Stimulated activated memory B cell treated with anti-CD40 and anti-IgM and Interleukin-4, amounts not matched to agents 10 μg/mL and 1 μg/mL and 100 μg/mL, for 72 hours (primary cell): ENCODE measurements at regions not wholly inside any gene's neighbourhood (a gene's known extent, or its start where the extent isn't known, plus 50 kb on each side); places are given as distances from the start of the nearest gene placed in this dataset.

Experiments
- ATAC-seq: fragments of 150-1000 bp; cut with Tn5 transposase; 2 replicates; pipeline ENCODE4 v1.10.0; 2021
- H3K27ac Mint-ChIP-seq: one replicate; pipeline ENCODE4 v1.8.0; 2022; ENCODE audit warnings: mild to moderate bottlenecking, mixed read lengths
- H3K27me3 Mint-ChIP-seq: one replicate; pipeline ENCODE4 v1.8.0; 2022; ENCODE audit warnings: mixed read lengths
- H3K36me3 Mint-ChIP-seq: one replicate; pipeline ENCODE4 v1.8.0; 2022; ENCODE audit warnings: mixed read lengths
- H3K4me1 Mint-ChIP-seq: one replicate; pipeline ENCODE4 v1.8.0; 2022; ENCODE audit warnings: mixed read lengths
- H3K4me3 Mint-ChIP-seq: one replicate; pipeline ENCODE4 v1.8.0; 2022; ENCODE audit warnings: mild to moderate bottlenecking, moderate library complexity, mixed read lengths
- H3K9me3 Mint-ChIP-seq: one replicate; pipeline ENCODE4 v1.8.0; 2022; ENCODE audit warnings: mixed read lengths

DNA sequence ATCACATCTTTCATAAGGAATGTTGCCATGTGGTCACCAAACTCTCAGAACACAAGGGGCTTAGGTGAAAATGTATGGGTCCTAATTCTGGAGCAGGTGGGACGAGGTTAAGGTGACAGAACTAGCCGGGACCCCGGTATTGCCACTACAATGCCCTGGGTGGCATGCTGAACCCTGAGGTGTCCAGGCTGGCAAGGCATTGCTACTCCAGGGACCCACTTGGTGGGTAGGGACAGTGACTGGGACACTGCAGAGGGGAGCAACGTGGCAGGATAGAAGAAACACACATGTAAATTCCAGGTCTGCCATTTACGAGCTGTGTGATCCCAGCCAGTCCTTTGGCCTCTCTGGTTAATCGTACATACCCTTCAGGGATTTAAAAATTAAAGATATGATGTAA is 206.9 kb upstream of the MVB12B start:
- peaks cover 55% of the 10 kb centered on the region for H3K27me3 Mint-ChIP-seq

DNA sequence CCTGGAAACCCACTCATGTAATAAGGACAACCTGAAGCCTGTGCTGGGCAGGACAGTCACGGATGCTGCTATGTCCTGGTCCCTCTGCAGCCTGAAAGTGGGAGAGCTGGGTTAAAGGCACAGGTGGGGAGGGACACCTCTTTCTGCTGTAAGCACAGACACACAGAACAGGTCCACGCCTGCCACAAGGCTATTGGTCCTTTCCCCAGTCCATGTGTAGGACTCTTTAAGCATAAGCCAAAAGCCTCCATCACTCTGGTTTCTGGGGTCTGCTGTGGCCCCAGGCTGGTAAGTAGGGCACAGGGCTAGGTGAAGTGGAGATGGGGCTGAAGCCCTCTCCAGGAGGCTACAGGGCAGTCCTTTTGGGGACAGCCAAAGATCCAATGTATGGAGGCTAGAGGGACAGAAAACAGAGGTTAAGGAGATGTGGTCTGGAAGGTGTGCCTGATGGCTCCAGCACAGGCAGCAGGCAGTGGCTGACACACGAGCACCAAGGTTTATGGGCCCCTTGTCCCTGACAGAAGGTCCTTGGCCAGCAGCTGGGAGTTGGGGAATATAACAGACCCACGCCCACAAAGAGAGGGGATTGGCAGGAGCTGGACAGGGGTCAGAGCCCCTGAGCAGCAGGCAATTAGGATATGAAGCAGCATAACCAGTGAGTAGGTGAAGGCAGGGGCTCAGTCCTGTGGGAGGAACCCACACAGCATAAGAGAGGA is 203.6 kb upstream of the MVB12B start:
- Mint-ChIP-seq H3K27ac (no peak overlapping the region), H3K4me1 (no peaks in the 10 kb centered on the region), H3K27me3 (peaks cover 63% of the 10 kb centered on the region), H3K4me3 (no peak overlapping the region), H3K9me3 (peaks cover 7% of the 10 kb centered on the region), H3K36me3 (no peaks in the 10 kb centered on the region)
- no peak for ATAC-seq

More for the DNA sequence above, 206.9 kb upstream of the MVB12B start:
- Mint-ChIP-seq H3K4me3 (no peak overlapping the region), H3K4me1 (no peaks in the 10 kb centered on the region), H3K27ac (no peak overlapping the region), H3K36me3 (no peaks in the 10 kb centered on the region), H3K9me3 (peaks cover 3% of the 10 kb centered on the region)
- no peak for ATAC-seq

DNA sequence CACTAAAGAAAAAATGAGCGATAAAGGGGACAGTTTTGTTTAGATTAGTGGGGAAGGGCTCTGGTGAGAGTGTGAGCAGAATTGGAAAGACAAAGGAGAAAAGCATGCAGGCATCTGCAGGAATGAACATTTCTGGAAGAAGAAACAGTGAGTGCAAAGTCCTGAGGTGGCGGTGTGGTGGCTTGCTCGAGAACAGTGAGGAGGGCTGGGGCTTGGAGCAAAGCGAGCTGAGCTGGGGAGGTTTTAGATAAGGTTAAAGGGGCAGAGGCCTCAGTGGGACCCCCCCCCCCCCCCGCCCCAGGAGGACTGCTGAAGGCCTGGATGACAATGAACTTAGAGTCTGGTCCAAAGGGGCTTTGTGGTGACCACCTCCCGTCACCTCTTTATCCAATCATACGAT is 202.7 kb upstream of the MVB12B start:
- ATAC-seq, result no peak
- Mint-ChIP-seq H3K27me3 (peaks cover 72% of the 10 kb centered on the region), H3K9me3 (peaks cover 9% of the 10 kb centered on the region), H3K4me1 (no peaks in the 10 kb centered on the region), H3K4me3 (no peak overlapping the region), H3K36me3 (no peaks in the 10 kb centered on the region), H3K27ac (no peak overlapping the region)

DNA sequence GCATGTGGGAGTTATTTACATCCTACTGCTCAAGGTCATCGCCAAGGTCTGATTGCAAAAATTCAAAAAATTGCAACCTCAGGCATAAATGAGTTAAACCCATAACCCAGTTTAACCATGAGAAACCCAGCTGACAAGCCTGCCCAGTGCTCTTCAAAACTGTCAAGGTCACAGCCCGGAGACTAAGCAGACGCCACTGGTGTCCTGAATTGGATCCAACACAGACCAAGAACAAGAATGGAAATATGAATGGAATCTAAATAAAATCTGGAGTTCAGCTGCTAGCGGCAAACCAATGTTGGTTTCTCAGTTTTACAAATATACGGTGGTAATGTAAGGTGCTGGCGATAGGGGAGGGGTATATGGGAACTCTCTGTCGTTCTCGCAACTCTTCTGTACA is 201.5 kb upstream of the MVB12B start:
- H3K27ac Mint-ChIP-seq, result no peak overlapping the region
- peaks cover 9% of the 10 kb centered on the region for H3K9me3 Mint-ChIP-seq
- ATAC-seq, result no peak
- no peak overlapping the region for H3K4me3 Mint-ChIP-seq
- H3K36me3 Mint-ChIP-seq, result no peaks in the 10 kb centered on the region
- peaks cover 78% of the 10 kb centered on the region for H3K27me3 Mint-ChIP-seq
- H3K4me1 Mint-ChIP-seq, result no peaks in the 10 kb centered on the region

DNA sequence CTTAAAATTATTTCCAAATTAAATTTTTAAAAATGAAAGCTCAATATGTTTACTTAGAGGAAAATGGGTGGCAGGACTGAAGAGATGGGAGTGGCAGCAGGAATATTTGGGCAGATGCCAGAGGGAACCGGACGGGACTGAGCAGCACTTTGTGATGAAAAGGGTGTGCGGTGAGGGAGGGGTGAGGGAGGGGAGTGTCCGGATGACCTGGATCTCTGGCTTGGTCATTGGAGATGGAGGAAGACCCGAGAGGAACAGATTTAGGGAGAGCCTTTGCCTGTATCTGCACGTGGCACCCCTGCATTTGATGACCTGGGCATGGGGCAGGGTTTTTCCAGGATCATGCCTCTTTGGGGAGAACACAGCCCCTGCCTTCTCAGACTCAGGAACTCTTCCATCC is 201.1 kb upstream of the MVB12B start:
- H3K27me3 Mint-ChIP-seq, result peaks cover 78% of the 10 kb centered on the region
- H3K27ac Mint-ChIP-seq, result no peak overlapping the region
- H3K4me1 Mint-ChIP-seq, result no peaks in the 10 kb centered on the region
- H3K36me3 Mint-ChIP-seq, result no peaks in the 10 kb centered on the region
- H3K9me3 Mint-ChIP-seq, result peaks cover 9% of the 10 kb centered on the region
- ATAC-seq, result no peak
- no peak overlapping the region for H3K4me3 Mint-ChIP-seq

DNA sequence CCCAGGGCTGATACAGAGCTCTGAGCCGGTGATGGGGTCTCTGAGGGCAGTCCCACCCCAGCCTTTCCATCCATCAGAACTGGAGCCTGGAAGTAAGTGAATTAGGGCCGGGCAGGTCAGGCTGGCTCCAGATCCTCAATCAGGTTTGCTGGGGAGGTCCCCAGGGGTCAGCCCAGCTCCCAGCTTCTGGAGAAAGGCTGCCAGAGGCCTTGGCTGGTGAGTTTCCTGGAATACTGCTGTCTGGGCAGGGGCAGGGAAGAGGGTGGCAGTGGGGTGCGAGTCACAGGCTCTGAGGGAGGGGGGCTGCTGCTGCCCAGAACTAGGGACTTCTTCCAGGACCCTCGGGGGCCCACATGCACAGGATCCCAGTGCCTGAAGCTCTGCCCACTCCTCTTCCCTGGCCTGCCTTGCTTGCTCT is 200.6 kb upstream of the MVB12B start:
- Mint-ChIP-seq H3K36me3 (no peaks in the 10 kb centered on the region), H3K27ac (no peak overlapping the region), H3K9me3 (peaks cover 9% of the 10 kb centered on the region), H3K4me3 (no peak overlapping the region), H3K4me1 (no peaks in the 10 kb centered on the region), H3K27me3 (peaks cover 79% of the 10 kb centered on the region)
- no peak for ATAC-seq

DNA sequence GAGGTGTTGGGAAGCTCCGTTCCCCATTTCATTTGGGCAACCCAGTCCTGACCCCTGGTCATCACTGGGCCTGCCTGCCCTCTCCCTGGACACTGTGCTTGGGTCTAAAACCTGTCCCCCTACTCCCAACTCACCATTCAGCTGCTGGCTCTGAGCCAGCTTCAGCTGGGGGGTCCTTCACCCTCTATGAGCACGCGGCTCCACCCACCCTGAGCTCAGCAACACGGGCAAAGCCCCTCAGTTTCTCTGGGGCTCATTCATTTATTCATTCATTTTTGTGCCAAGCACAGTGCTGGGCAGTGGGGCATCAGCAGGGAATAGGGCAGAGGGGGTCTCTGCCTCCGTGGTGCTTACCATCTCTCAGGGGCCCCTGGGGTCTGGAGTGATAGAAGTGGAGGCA is 199.8 kb upstream of the MVB12B start:
- Mint-ChIP-seq H3K27ac (no peak overlapping the region), H3K36me3 (no peaks in the 10 kb centered on the region), H3K4me3 (no peak overlapping the region), H3K27me3 (peaks cover 87% of the 10 kb centered on the region), H3K9me3 (peaks cover 9% of the 10 kb centered on the region), H3K4me1 (no peaks in the 10 kb centered on the region)
- ATAC-seq, result no peak

DNA sequence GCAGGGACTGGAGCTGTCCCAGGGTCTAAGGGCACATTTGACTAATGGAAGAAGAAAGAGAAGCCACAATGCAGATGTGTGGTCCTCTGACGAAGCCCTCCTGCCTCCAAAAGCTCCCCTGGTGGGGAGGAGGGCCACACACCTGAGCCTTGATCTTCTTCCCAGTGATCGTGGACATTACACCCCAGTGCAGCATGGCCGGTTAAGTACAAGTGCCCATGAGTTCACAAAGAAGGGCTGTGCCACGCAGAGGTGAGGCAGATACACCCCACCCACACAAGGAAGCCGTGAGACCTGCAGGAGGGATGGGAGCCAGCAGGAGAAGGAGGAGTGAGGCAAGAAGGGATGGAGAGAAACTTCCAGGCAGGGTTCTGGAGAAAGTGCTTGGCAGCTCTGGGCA is 199.0 kb upstream of the MVB12B start:
- Mint-ChIP-seq H3K36me3 (no peaks in the 10 kb centered on the region), H3K27ac (no peak overlapping the region), H3K27me3 (peaks cover 90% of the 10 kb centered on the region), H3K4me3 (no peak overlapping the region), H3K9me3 (peaks cover 10% of the 10 kb centered on the region), H3K4me1 (no peaks in the 10 kb centered on the region)
- ATAC-seq, result no peak

DNA sequence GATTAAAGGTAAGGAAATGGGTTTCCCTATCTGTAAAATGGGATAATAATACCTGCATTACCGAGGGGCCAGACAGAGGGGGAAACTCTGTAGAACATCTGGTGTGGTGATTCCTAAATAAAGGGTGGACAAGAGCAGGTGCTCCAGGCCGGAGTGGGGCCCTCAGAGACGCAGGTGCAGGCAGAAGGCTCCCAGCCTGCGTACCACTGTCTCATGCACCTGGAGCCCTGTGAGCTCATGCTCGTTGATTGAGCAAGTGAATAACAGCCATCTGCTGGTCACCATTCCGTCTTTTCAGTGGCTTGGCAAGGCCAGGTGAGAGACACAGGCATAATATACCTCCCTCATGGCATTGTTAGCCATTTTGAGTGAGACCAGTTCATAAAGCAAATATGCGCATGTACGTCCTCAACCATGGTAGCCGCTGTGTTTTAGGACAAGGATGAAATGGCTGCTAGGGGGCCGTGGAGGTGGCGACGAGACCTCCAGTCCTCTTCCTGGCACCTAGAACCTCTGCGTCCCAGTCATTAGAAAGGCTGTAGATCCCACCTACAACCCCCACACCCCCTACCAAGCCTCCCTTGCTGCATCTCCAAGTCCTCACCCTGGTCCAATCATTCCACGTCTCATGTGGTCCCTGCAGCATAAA is 198.0 kb upstream of the MVB12B start:
- Mint-ChIP-seq H3K4me1 (no peaks in the 10 kb centered on the region), H3K27me3 (peaks cover 90% of the 10 kb centered on the region), H3K4me3 (no peak overlapping the region), H3K27ac (no peak overlapping the region), H3K9me3 (peaks cover 17% of the 10 kb centered on the region), H3K36me3 (no peaks in the 10 kb centered on the region)
- no peak for ATAC-seq

DNA sequence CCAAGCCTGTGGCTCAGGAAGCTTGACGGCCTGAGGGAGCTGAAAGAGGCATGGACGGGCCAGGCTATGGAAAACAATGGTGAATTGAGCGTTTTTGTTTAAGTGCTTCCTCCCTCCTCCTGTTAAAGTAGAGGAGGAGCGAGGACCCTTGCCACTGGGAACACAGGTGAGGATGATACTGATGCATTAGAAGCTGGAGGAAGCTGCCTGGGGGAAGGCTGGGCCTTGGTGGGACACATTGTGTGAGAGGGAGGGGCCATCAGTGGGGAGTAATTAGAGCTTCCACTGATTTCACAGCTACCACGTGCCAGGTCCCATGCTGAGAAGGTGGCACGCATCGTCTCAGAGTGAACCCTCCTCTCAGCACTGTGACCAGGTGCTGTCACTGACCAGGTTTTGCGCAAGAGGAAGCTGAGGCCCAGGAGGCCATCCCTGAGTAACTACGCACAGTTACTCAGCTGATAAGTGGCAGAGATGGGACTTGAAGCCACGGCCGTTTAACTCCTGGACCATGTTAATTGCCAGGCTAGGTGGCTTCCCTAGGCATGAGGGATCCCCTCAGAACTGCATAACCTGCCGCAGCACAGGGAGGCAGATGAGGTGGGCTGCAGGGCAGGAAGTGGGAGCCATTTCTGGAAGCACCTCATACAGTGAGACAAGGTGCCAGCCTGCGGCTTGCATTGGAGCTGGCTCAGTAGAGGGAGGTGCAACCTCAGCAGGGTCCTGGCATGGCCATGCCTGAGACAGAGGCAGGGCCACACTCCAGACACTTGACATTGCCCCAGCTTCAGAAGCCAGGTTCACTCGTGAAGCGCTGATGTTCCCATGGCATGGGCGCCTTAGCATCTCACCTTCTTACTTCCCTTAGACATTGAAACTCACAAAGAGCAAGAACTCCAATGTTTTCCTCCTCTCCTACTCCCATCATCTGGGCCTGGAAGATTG is 195.3 kb upstream of the MVB12B start:
- no peaks in the 10 kb centered on the region for H3K36me3 Mint-ChIP-seq
- peaks cover 21% of the 10 kb centered on the region for H3K9me3 Mint-ChIP-seq
- peaks cover 89% of the 10 kb centered on the region for H3K27me3 Mint-ChIP-seq
- H3K4me1 Mint-ChIP-seq, result no peaks in the 10 kb centered on the region
- ATAC-seq, result no peak
- no peak overlapping the region for H3K4me3 Mint-ChIP-seq
- H3K27ac Mint-ChIP-seq, result no peak overlapping the region

DNA sequence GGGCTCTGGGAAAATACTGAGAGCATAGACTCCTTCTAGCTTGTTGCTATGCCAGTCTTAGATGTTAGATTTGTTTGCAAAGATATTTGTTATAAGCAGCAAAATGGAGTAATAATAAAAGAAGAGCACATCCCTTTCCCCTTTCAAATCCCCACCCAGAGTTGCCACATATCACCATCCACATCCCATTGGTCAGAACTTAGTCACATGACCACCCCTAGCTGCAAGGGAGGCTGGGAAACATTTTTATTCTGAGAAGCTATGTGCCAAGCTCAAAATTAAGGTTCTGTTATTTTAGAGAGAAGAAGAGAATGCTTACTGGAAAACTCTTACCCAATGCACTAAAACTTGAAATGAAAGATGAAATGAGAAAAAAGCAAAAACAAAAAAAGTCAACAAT is 193.9 kb upstream of the MVB12B start:
- no peak overlapping the region for H3K4me3 Mint-ChIP-seq
- no peak for ATAC-seq
- H3K27ac Mint-ChIP-seq, result no peak overlapping the region
- H3K27me3 Mint-ChIP-seq, result peaks cover 75% of the 10 kb centered on the region
- H3K4me1 Mint-ChIP-seq, result no peaks in the 10 kb centered on the region
- peaks cover 2% of the 10 kb centered on the region for H3K36me3 Mint-ChIP-seq
- H3K9me3 Mint-ChIP-seq, result peaks cover 22% of the 10 kb centered on the region

DNA sequence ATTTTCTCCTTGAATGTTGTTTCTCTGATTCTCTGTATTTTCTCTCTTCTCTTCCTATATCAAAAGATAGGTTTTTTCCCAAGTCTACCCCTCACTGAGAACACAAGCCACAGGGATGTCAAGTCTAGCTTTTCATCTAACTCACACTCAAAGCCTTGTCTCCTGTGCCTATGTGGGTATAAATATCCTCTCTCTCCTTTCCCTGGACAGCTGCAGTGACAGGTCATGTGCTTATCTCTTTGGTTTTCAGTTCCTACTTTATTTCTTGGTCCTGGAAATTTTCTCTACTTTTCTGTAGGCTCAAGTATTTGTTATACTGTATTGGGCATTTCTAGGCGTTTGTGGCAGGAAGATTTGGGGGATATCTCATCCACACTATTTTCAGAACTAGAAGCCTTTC is 182.4 kb upstream of the MVB12B start:
- no peak for ATAC-seq

DNA sequence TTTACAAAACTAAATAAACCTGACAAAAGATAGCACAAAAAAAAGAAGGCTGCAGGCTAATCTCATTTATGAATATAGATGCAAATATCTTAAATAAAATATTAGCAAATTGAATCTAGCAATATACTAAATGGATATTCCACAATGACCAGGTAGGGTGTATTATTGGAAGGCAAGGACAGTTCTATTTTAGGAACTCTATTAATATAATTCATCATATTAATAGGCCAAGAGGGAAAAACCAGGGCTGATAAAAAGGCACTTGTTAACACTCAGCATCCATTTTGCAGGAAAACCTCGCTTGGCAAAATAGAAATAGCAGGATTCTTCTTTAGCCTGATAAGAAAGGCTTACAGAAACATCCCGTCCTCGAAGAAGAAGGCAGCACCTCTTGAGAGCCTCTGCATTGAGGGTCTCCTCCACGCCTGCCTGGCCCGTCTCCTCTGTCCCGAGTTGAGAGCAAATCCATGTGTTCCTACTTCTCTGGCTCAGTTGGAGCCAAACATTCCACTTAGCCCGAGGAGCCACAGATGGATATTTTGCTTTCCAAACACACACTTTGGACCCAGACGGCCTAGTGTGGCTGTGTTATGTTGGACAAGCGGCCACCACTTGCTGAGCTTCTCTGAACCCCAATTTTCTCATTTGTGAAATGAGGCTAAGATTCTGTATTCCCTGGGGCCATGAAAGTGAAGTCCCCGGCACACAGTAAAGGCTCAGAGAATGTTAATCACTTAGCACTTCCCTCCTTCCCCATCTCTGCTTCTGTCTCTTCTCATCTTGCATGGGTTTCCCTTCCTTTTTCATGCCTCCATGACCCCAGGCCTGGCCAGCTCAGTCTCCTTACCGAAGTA is 181.8 kb upstream of the MVB12B start:
- H3K36me3 Mint-ChIP-seq, result peaks cover 3% of the 10 kb centered on the region
- ATAC-seq, result no peak
- peaks cover 5% of the 10 kb centered on the region for H3K9me3 Mint-ChIP-seq
- peaks cover 24% of the 10 kb centered on the region for H3K4me1 Mint-ChIP-seq
- H3K27ac Mint-ChIP-seq, result no peak overlapping the region
- no peak overlapping the region for H3K4me3 Mint-ChIP-seq
- peaks cover 56% of the 10 kb centered on the region for H3K27me3 Mint-ChIP-seq

More for the DNA sequence above, 182.4 kb upstream of the MVB12B start:
- H3K27ac Mint-ChIP-seq, result no peak overlapping the region
- peaks cover 6% of the 10 kb centered on the region for H3K36me3 Mint-ChIP-seq
- H3K9me3 Mint-ChIP-seq, result peaks cover 9% of the 10 kb centered on the region
- H3K27me3 Mint-ChIP-seq, result peaks cover 61% of the 10 kb centered on the region
- no peak overlapping the region for H3K4me3 Mint-ChIP-seq
- H3K4me1 Mint-ChIP-seq, result peaks cover 24% of the 10 kb centered on the region

DNA sequence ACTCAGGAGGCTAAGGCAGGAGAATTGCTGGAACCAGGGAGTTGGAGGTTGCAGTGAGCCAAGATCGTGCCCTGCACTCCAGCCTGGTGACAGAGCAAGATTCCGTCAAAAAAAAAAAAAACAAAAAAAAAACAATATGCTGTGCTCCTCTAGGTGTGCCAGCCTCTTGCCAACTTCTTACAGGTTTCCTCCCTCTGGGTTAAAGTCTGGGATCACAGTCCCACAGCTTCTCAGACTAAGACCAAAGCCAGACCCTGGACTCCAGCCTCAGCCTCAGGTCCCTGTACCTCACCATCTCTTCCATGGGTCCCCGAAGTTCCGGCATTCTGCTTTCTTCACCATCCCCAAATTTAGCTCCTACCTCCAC is 180.8 kb upstream of the MVB12B start:
- peak overlapping the region; percentile 57 for H3K4me3 Mint-ChIP-seq
- no peak for ATAC-seq

More for the DNA sequence above, 180.8 kb upstream of the MVB12B start:
- Mint-ChIP-seq H3K9me3 (peaks cover 3% of the 10 kb centered on the region), H3K4me1 (peaks cover 24% of the 10 kb centered on the region), H3K36me3 (no peaks in the 10 kb centered on the region), H3K27ac (peak overlapping the region; percentile 25), H3K27me3 (peaks cover 52% of the 10 kb centered on the region)
